Tibial artery (tissue), 4 donors: ENCODE measurements at regions not wholly inside any gene's neighbourhood (a gene's known extent, or its start where the extent isn't known, plus 50 kb on each side); places are given as distances from the start of the nearest gene placed in this dataset.

Source experiments
- DNase-seq, 2 donors: peaks; one replicate each; pipeline ENCODE4 v3.0.0-alpha.2; 2019
- H3K27ac ChIP-seq, 2 donors: fragments of 200-600 bp; sonication (generic) in 1 of 2; 1 replicate in 1 of 2; 2 replicates in 1 of 2; pipeline ENCODE4 v1.5.1; 2018 to 2019; ENCODE audit warnings: mild to moderate bottlenecking in 1 of 2
- H3K27me3 ChIP-seq, 2 donors: fragments of 200-600 bp; sonication (generic) in 1 of 2; one replicate each; pipeline versions ENCODE4 v1.5.1 to v1.6.0; 2016 to 2019
- H3K36me3 ChIP-seq, 3 donors: fragments of 200-600 bp; sonication (generic) in 2 of 3; one replicate each; pipeline ENCODE4 v1.5.1; 2016 to 2019; ENCODE audit warnings: mild to moderate bottlenecking in 2 of 3
- H3K4me1 ChIP-seq, 4 donors: fragments of 200-600 bp; sonication (generic) in 2 of 4; 1 replicate in 3 of 4; 2 replicates in 1 of 4; pipeline ENCODE4 v1.5.1; 2016 to 2019
- H3K4me3 ChIP-seq, 2 donors: fragments of 200-600 bp; sonication (generic) in 1 of 2; 1 replicate in 1 of 2; 2 replicates in 1 of 2; pipeline ENCODE4 v1.5.1; 2018 to 2019; ENCODE audit warnings: mild to moderate bottlenecking in 2 of 2
- H3K9me3 ChIP-seq, 3 donors: fragments of 200-600 bp; sonication (generic) in 1 of 3; one replicate each; pipeline ENCODE4 v1.5.1; 2016 to 2019
- CTCF ChIP-seq, 2 experiments: fragments of 200-600 bp in 1 of 2; fragments of 450-650 bp in 1 of 2; IDR thresholded peaks; one replicate each; pipeline ENCODE4 v1.5.1; 2017 to 2019; ENCODE audit warnings: antibody characterized with exemption in 2 of 2, mild to moderate bottlenecking in 1 of 2, moderate library complexity in 1 of 2
- intact Hi-C: fragments of 100-400 bp; cut with DNase I; formaldehyde crosslinking; loops from one replicate; pipeline ENCODE4 v1.15.0; 2023; ENCODE audit warnings: low total_unique reads

- Histone ChIP-seq H3K4me1 (peaks cover 0 to 19% (median 0%) of the 10 kb centered on the region in 4 donors), H3K36me3 (no peaks in the 10 kb centered on the region), H3K27me3 (no peaks in the 10 kb centered on the region), H3K4me3 (no peak overlapping the region), H3K27ac (no peak overlapping the region), H3K9me3 (peaks cover 0 to 9% (median 0%) of the 10 kb centered on the region in 3 donors)
- intact Hi-C loops = no loop called here
- no peak for DNase-seq
- no peak for TF ChIP-seq CTCF (IDR thresholded peaks at IDR 0.05)
Observed at GRCh38 chr20:40489886-40490285, 199.2 kb downstream of the MAFB start.

- Histone ChIP-seq H3K9me3 (peaks cover 0 to 9% (median 0%) of the 10 kb centered on the region in 3 donors), H3K4me1 (peaks cover 0 to 19% (median 0%) of the 10 kb centered on the region in 4 donors), H3K27ac (no peak overlapping the region), H3K27me3 (no peaks in the 10 kb centered on the region), H3K4me3 (no peak overlapping the region), H3K36me3 (no peaks in the 10 kb centered on the region)
- intact Hi-C loops = no loop called here
- DNase-seq = no peak
- TF ChIP-seq CTCF (IDR thresholded peaks at IDR 0.05) = no peak
Observed at GRCh38 chr20:40488401-40488800, 200.6 kb downstream of the MAFB start.

GRCh38 chr20:40486297-40486696, 202.7 kb downstream of the MAFB start:
- intact Hi-C loops = no loop called here
- Histone ChIP-seq H3K9me3 (peaks cover 0 to 9% (median 0%) of the 10 kb centered on the region in 3 donors), H3K27ac (no peak overlapping the region), H3K27me3 (no peaks in the 10 kb centered on the region), H3K36me3 (no peaks in the 10 kb centered on the region), H3K4me3 (no peak overlapping the region), H3K4me1 (peaks cover 0 to 10% (median 0%) of the 10 kb centered on the region in 4 donors)
- no peak for DNase-seq
- no peak for TF ChIP-seq CTCF (IDR thresholded peaks at IDR 0.05)

- intact Hi-C loops = no loop called here
Observed at GRCh38 chr20:40481743-40482458, 207.1 kb downstream of the MAFB start.

GRCh38 chr20:40481337-40481736, 207.7 kb downstream of the MAFB start:
- no peak for DNase-seq
- no peak for TF ChIP-seq CTCF (IDR thresholded peaks at IDR 0.05)
- intact Hi-C loops = no loop called here

More at GRCh38 chr20:40481743-40482458, 207.1 kb downstream of the MAFB start:
- Histone ChIP-seq H3K4me1 (no peaks in the 10 kb centered on the region), H3K4me3 (no peak overlapping the region), H3K36me3 (no peaks in the 10 kb centered on the region), H3K9me3 (peaks cover 0 to 8% (median 0%) of the 10 kb centered on the region in 3 donors), H3K27me3 (no peaks in the 10 kb centered on the region), H3K27ac (no peak overlapping the region)
- TF ChIP-seq CTCF (IDR thresholded peaks at IDR 0.05) = no peak
- DNase-seq = no peak

More at GRCh38 chr20:40481337-40481736, 207.7 kb downstream of the MAFB start:
- H3K4me1 ChIP-seq = no peaks in the 10 kb centered on the region
- H3K9me3 ChIP-seq = peaks cover 0 to 2% (median 0%) of the 10 kb centered on the region in 3 donors
- no peak overlapping the region for H3K27ac ChIP-seq
- no peaks in the 10 kb centered on the region for H3K36me3 ChIP-seq
- H3K4me3 ChIP-seq = no peak overlapping the region
- no peaks in the 10 kb centered on the region for H3K27me3 ChIP-seq
